ENCODE measurements at regions not wholly inside any gene's neighbourhood (a gene's known extent, or its start where the extent isn't known, plus 50 kb on each side); places are given as distances from the start of the nearest gene placed in this dataset.

DNA sequence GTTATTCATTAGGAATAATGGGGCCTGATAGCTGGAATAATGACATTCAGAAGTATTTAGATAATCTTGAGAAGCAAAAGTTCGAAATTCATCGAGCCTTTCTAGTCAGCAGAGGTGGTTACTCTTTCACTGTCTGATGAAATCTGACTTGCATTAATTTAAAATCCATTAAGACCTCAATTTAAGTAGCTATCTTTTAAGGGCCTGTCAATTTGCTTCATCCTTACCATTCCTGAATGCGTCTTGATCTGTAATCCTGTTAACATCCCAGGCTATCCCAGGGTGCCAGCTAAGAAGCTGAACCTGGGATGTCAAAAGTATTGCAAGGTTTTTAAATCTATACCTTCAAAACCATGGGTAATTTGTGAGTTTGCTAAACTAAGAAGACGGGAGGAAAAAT, 1491.0 kb upstream of the MIR17HG start:
- TF ChIP-seq ZNF671 (CRISPR knock-in tag; IDR thresholded peaks at IDR 0.05) (no peak), ZNF263 (CRISPR knock-in tag; IDR thresholded peaks at IDR 0.05; ENCODE audit: low read depth) (no peak), ZNF121 (CRISPR knock-in tag; IDR thresholded peaks at IDR 0.05) (no peak), ZBTB43 (CRISPR knock-in tag; IDR thresholded peaks at IDR 0.05) (no peak)
- TF ChIP-seq, protein P1, sequence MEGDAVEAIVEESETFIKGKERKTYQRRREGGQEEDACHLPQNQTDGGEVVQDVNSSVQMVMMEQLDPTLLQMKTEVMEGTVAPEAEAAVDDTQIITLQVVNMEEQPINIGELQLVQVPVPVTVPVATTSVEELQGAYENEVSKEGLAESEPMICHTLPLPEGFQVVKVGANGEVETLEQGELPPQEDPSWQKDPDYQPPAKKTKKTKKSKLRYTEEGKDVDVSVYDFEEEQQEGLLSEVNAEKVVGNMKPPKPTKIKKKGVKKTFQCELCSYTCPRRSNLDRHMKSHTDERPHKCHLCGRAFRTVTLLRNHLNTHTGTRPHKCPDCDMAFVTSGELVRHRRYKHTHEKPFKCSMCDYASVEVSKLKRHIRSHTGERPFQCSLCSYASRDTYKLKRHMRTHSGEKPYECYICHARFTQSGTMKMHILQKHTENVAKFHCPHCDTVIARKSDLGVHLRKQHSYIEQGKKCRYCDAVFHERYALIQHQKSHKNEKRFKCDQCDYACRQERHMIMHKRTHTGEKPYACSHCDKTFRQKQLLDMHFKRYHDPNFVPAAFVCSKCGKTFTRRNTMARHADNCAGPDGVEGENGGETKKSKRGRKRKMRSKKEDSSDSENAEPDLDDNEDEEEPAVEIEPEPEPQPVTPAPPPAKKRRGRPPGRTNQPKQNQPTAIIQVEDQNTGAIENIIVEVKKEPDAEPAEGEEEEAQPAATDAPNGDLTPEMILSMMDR (IDR thresholded peaks at IDR 0.05): no peak
